ENCODE measurements at regions not wholly inside any gene's neighbourhood (a gene's known extent, or its start where the extent isn't known, plus 50 kb on each side); places are given as distances from the start of the nearest gene placed in this dataset.

DNA sequence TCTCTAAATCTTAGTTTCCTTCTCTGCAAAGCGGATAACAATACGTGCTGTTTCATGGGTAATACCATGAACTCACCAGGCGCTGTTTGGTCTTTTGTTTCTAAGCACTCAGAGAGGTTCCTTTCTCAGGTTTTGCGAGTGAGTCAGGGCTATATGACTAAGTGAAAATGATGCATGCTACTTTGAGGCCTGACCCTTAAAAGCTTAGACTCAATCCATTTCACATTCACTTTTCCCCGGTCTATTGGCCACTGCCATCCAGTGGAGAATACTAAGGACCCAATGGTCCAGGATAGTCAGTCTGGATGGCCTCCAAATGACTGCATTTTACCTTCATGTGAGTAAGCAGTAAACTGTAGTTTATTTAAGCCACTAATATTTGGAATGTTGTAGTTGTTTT lies 400.8 kb upstream of the SLIT2 start:
- TF ChIP-seq TAF1 (IDR thresholded peaks at IDR 0.05; ENCODE audit: borderline replicate concordance, insufficient read depth, low read length) = no peak
- no peak for TF ChIP-seq SIN3A (IDR thresholded peaks at IDR 0.05; ENCODE audit: borderline replicate concordance, insufficient read depth, low read length)
- TF ChIP-seq REST (IDR thresholded peaks at IDR 0.05; ENCODE audit: insufficient read depth in 1 of 2, low read depth in 2 of 2, low read length in 2 of 2) = no peak

DNA sequence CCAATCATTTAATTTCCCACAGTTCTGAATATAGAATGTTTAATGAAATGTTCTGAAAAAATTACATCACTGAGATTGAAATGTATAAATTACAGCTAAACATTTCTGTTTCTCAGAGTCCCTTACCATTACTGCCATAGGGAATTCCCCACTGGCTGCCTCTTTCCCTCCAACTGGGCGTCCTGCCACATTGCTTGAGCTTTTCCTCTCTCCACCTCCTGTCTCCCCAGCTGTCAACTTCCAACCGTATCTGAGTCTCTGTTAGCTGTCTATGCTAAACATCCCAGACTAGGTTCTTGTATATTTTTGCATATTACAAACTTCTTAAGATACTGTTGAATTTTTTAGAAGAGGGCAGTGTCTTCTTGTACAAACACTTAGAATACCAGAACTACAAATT lies 407.3 kb upstream of the SLIT2 start:
- no peak for TF ChIP-seq SIN3A (IDR thresholded peaks at IDR 0.05; ENCODE audit: borderline replicate concordance, insufficient read depth, low read length)
- TF ChIP-seq POLR2AphosphoS5 (IDR thresholded peaks at IDR 0.05; ENCODE audit: low read depth, low read length) = no peak
- TF ChIP-seq FOXP2 (optimal IDR thresholded peaks at IDR 0.05; ENCODE audit: borderline replicate concordance, extremely low read depth, extremely low read length, insufficient read depth) = no peak
- no peak for TF ChIP-seq REST (IDR thresholded peaks at IDR 0.05; ENCODE audit: insufficient read depth in 1 of 2, low read depth in 2 of 2, low read length in 2 of 2)
- no peak for TF ChIP-seq TAF1 (IDR thresholded peaks at IDR 0.05; ENCODE audit: borderline replicate concordance, insufficient read depth, low read length)

DNA sequence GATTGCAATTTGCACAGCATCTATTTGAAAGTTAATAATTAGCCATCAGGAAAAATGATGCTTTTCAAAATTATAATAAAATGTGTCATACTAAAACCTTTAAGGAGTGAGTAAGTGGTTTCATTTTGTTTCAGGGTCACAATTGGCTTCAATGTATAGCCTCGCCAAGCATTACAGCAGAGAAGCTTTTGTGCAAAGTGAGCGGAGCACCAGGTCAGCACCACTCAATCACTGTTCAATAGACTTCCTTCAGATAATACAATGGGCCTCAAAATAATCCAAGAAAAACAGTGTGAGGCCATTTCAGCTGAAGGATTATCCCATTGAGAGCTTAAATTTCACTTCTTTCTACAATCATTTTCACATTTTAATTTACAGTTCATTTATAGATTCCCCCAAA lies 409.2 kb upstream of the SLIT2 start:
- TF ChIP-seq SIN3A (IDR thresholded peaks at IDR 0.05; ENCODE audit: borderline replicate concordance, insufficient read depth, low read length) (no peak), FOXP2 (optimal IDR thresholded peaks at IDR 0.05; ENCODE audit: borderline replicate concordance, extremely low read depth, extremely low read length, insufficient read depth) (no peak), REST (IDR thresholded peaks at IDR 0.05; ENCODE audit: insufficient read depth in 1 of 2, low read depth in 2 of 2, low read length in 2 of 2) (no peak), TAF1 (IDR thresholded peaks at IDR 0.05; ENCODE audit: borderline replicate concordance, insufficient read depth, low read length) (no peak), POLR2AphosphoS5 (IDR thresholded peaks at IDR 0.05; ENCODE audit: low read depth, low read length) (no peak)

DNA sequence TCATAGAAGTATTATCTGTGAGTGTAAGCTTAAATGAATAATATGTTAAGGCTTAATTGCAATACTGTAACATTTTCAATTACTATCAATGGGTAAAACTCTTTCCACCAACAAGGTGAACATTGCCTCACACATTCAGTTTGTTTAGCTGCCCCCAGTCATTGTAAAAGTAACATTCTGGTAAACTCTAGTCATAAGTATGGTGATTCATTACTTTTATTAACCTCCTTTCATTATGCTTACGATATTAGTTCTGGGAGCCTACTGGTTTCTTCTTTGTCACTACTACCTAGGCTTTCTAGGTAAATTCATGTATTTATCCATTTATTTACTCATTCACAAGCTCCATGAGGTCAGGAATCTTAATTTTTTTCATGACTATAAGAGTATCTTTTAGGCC lies 412.8 kb upstream of the SLIT2 start:
- no peak for TF ChIP-seq REST (IDR thresholded peaks at IDR 0.05; ENCODE audit: insufficient read depth in 1 of 2, low read depth in 2 of 2, low read length in 2 of 2)
- no peak for TF ChIP-seq SIN3A (IDR thresholded peaks at IDR 0.05; ENCODE audit: borderline replicate concordance, insufficient read depth, low read length)
- no peak for TF ChIP-seq FOXP2 (optimal IDR thresholded peaks at IDR 0.05; ENCODE audit: borderline replicate concordance, extremely low read depth, extremely low read length, insufficient read depth)
- no peak for TF ChIP-seq TAF1 (IDR thresholded peaks at IDR 0.05; ENCODE audit: borderline replicate concordance, insufficient read depth, low read length)
- no peak for TF ChIP-seq POLR2AphosphoS5 (IDR thresholded peaks at IDR 0.05; ENCODE audit: low read depth, low read length)

DNA sequence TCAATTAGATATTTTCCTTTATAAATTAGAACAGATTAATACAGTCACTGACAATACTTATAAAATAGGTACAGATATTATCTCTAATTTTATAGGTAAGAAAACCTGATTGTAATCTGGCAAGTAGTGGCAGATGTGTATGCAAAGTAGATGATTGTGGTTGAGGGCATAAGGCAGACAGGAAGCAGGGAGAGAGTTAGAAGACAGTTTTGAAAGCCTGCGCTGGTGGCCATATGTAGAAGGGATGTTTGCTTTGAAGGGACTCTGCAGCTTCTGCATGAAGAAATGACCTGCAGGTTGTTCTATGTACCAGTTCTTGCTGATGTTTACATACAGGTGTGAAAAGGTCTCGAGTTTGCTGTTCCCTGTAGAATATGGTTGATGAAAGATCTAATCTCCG lies 416.3 kb upstream of the SLIT2 start:
- TF ChIP-seq POLR2AphosphoS5 (IDR thresholded peaks at IDR 0.05; ENCODE audit: low read depth, low read length) = no peak
- TF ChIP-seq FOXP2 (optimal IDR thresholded peaks at IDR 0.05; ENCODE audit: borderline replicate concordance, extremely low read depth, extremely low read length, insufficient read depth) = no peak
- TF ChIP-seq TAF1 (IDR thresholded peaks at IDR 0.05; ENCODE audit: borderline replicate concordance, insufficient read depth, low read length) = no peak
- no peak for TF ChIP-seq REST (IDR thresholded peaks at IDR 0.05; ENCODE audit: insufficient read depth in 1 of 2, low read depth in 2 of 2, low read length in 2 of 2)
- TF ChIP-seq SIN3A (IDR thresholded peaks at IDR 0.05; ENCODE audit: borderline replicate concordance, insufficient read depth, low read length) = no peak

Measured in PFSK-1 (cell line).